Keratinocyte (primary cell): ENCODE measurements at regions not wholly inside any gene's neighbourhood (a gene's known extent, or its start where the extent isn't known, plus 50 kb on each side); places are given as distances from the start of the nearest gene placed in this dataset.

Experiments used
- DNase-seq: peaks from one replicate; pipeline ENCODE4 v3.0.0-alpha.2; 2011; ENCODE audit warnings: low read depth, missing footprints, low spot score
- FAIRE-seq: peaks from 2 replicates; lab custom pipeline; 2011; peaks lifted over from hg19 to GRCh38; lab: Jason Lieb, UNC
- H2AFZ ChIP-seq: 2 replicates; pipeline ENCODE4 v1.6.0; 2012; ENCODE audit warnings: low read length, control low read depth, inconsistent platforms; ENCODE audit not compliant: control insufficient read depth
- H3K27ac ChIP-seq: 2 replicates; pipeline ENCODE4 v1.5.1; 2011; ENCODE audit warnings: low read length; ENCODE audit not compliant: control insufficient read depth, insufficient read depth
- H3K27me3 ChIP-seq: 3 replicates; pipeline ENCODE4 v1.6.0; 2011; ENCODE audit warnings: low read length; ENCODE audit not compliant: control insufficient read depth, insufficient read depth; ENCODE audit errors: extremely low read depth
- H3K36me3 ChIP-seq, 2 experiments: 2 replicates in 1 of 2; 3 replicates in 1 of 2; pipeline ENCODE4 v1.5.1; 2011; ENCODE audit warnings: low read length in 2 of 2, mild to moderate bottlenecking in 1 of 2; ENCODE audit not compliant: control insufficient read depth in 2 of 2, insufficient read depth in 2 of 2; ENCODE audit errors: extremely low read depth in 1 of 2
- H3K4me1 ChIP-seq: 3 replicates; pipeline ENCODE4 v1.5.1; 2011; ENCODE audit warnings: low read length; ENCODE audit not compliant: control insufficient read depth, insufficient read depth; ENCODE audit errors: extremely low read depth
- H3K4me2 ChIP-seq: 3 replicates; pipeline ENCODE4 v1.6.0; 2011; ENCODE audit warnings: low read depth, low read length; ENCODE audit not compliant: control insufficient read depth, insufficient read depth; ENCODE audit errors: extremely low read depth
- H3K4me3 ChIP-seq, 3 experiments: fragments of 200-600 bp in 1 of 3; sonication (generic) in 1 of 3; 2 replicates in 2 of 3; 3 replicates in 1 of 3; pipeline ENCODE4 v1.5.1; 2011 to 2016; ENCODE audit warnings: low read length in 3 of 3, mild to moderate bottlenecking in 3 of 3, control low read depth in 2 of 3, inconsistent platforms in 1 of 3, low read depth in 1 of 3, mixed read lengths in 1 of 3, mixed run types in 1 of 3, moderate library complexity in 1 of 3; ENCODE audit not compliant: control insufficient read depth in 2 of 3, insufficient read depth in 2 of 3; ENCODE audit errors: extremely low read depth in 1 of 3
- H3K79me2 ChIP-seq: 2 replicates; pipeline ENCODE4 v1.6.0; 2012; ENCODE audit warnings: low read length; ENCODE audit not compliant: control insufficient read depth, insufficient read depth
- H3K9ac ChIP-seq: 3 replicates; pipeline ENCODE4 v1.6.0; 2011; ENCODE audit warnings: low read length; ENCODE audit not compliant: control insufficient read depth, insufficient read depth; ENCODE audit errors: extremely low read depth
- H3K9me1 ChIP-seq: 3 replicates; pipeline ENCODE4 v1.6.0; 2011; ENCODE audit warnings: low read length; ENCODE audit not compliant: control insufficient read depth, insufficient read depth; ENCODE audit errors: extremely low read depth
- H3K9me3 ChIP-seq: 2 replicates; pipeline ENCODE4 v1.5.1; 2012; ENCODE audit warnings: low read depth, low read length; ENCODE audit not compliant: control insufficient read depth
- H4K20me1 ChIP-seq: 3 replicates; pipeline ENCODE4 v1.6.0; 2011; ENCODE audit warnings: low read length; ENCODE audit not compliant: control insufficient read depth, insufficient read depth; ENCODE audit errors: extremely low read depth
- CTCF ChIP-seq, 3 experiments: IDR thresholded peaks in 1 of 3; conservative IDR thresholded peaks in 1 of 3; optimal IDR thresholded peaks in 1 of 3; 2 replicates in 2 of 3; 3 replicates in 1 of 3; pipeline versions ENCODE3 to v1.5.1; 2011; ENCODE audit warnings: low read length in 3 of 3, mild to moderate bottlenecking in 3 of 3, moderate library complexity in 2 of 3, control low read depth in 1 of 3, inconsistent platforms in 1 of 3; ENCODE audit not compliant: insufficient read depth in 2 of 3; ENCODE audit errors: extremely low read depth in 1 of 3
- EZH2 ChIP-seq: IDR thresholded peaks from one replicate; pipeline ENCODE4 v1.6.1; 2012; ENCODE audit warnings: inconsistent platforms, mild to moderate bottlenecking, low read length, moderate library complexity
- dilution Hi-C: fragments of 300-500 bp; cut with MboI; formaldehyde crosslinking; loops from one replicate; pipeline ENCODE4 v1.7.0; 2020; ENCODE audit warnings: low sequenced_read_pairs; ENCODE audit not compliant: extremely low pct_ligation_motif_present

DNA sequence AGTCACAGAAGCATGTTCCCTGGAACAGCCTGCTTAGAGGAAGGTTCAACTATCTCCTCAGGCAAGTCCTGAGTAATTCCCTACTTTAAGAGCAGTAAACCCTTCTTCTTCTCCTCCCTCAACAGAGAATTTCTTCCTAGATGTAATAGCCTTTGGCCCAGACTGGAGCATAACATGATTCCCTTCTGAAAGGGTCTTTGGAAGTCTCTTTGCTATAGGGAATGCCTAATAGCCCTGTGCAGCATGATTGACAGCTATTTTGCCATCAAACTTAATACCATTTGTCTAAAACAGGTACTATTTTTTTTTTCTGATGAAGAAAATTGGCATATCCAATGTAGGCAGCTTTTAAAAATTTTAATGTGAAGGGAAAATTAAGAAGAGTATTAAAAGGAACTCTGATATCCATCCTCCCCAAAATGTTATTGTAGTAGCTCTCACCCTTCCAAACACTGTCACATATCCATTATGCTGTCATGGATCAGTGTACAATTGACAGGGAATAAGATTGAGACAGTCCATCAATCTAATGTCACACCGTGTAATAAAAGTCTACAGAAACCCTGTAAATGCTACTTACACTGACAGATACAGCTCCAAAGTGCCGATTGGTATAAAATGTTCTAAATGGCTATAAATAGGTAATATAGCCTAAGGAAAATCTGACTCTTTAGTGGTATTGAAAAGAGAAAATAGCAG lies 884.6 kb downstream of the TTLL7 start:
- no peaks in the 10 kb centered on the region for H3K9me1 ChIP-seq
- FAIRE-seq, result no peak
- dilution Hi-C loops, result no loop called here

GRCh38 chr1:83113652-83114051 lies 885.3 kb downstream of the TTLL7 start:
- DNase-seq, result no peak
- FAIRE-seq, result peak; percentile 39
- H2AFZ ChIP-seq, result no peak overlapping the region
- no peaks in the 10 kb centered on the region for H3K9me3 ChIP-seq
- no peaks in the 10 kb centered on the region for H3K4me1 ChIP-seq
- H3K4me3 ChIP-seq, result no peak overlapping the region
- no peaks in the 10 kb centered on the region for H3K79me2 ChIP-seq
- H3K36me3 ChIP-seq, result no peaks in the 10 kb centered on the region
- no peaks in the 10 kb centered on the region for H3K27me3 ChIP-seq
- no peaks in the 10 kb centered on the region for H3K9me1 ChIP-seq
- H3K4me2 ChIP-seq, result no peak overlapping the region
- no peaks in the 10 kb centered on the region for H4K20me1 ChIP-seq
- no peak for TF ChIP-seq CTCF (optimal IDR thresholded peaks at IDR 0.05 in 1 of 3, IDR thresholded peaks at IDR 0.05 in 1 of 3, conservative IDR thresholded peaks at IDR 0.05 in 1 of 3; ENCODE audit: extremely low read depth in 1 of 3, insufficient read depth in 2 of 3, low read length in 3 of 3)
- TF ChIP-seq EZH2, result no peak
- H3K27ac ChIP-seq, result no peak overlapping the region
- dilution Hi-C loops, result no loop called here
- H3K9ac ChIP-seq, result no peak overlapping the region

More for the DNA sequence above, 884.6 kb downstream of the TTLL7 start:
- DNase-seq, result no peak
- H3K27me3 ChIP-seq, result no peaks in the 10 kb centered on the region
- no peak overlapping the region for H2AFZ ChIP-seq
- H3K27ac ChIP-seq, result no peak overlapping the region
- no peak overlapping the region for H3K4me3 ChIP-seq
- no peaks in the 10 kb centered on the region for H3K4me1 ChIP-seq
- no peaks in the 10 kb centered on the region for H3K79me2 ChIP-seq
- H3K9me3 ChIP-seq, result no peaks in the 10 kb centered on the region
- no peak overlapping the region for H3K4me2 ChIP-seq
- TF ChIP-seq EZH2, result no peak
- no peak for TF ChIP-seq CTCF (optimal IDR thresholded peaks at IDR 0.05 in 1 of 3, IDR thresholded peaks at IDR 0.05 in 1 of 3, conservative IDR thresholded peaks at IDR 0.05 in 1 of 3; ENCODE audit: extremely low read depth in 1 of 3, insufficient read depth in 2 of 3, low read length in 3 of 3)
- no peaks in the 10 kb centered on the region for H3K36me3 ChIP-seq
- no peak overlapping the region for H3K9ac ChIP-seq
- no peaks in the 10 kb centered on the region for H4K20me1 ChIP-seq
